ENCODE measurements at regions not wholly inside any gene's neighbourhood (a gene's known extent, or its start where the extent isn't known, plus 50 kb on each side); places are given as distances from the start of the nearest gene placed in this dataset.

DNA sequence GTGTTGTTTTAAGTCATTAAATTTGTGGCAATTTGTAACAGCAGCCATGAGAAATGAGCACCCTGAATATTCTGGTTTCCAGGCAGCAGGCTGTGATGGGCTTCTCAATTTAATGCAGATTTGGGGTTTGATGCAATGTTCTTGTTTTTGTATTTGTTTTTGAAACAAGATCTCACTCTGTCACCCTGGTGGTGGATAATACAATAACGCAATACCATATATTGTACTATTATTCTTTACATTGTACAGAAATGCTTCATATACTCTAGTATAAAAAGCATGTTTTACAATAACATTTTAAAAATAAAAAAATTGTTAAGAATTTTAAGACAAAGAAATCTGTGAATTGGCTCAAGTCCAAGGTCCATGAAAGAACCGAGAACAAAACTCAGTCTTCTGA lies 129.1 kb downstream of the USP46 start:
- TF ChIP-seq, protein P1, sequence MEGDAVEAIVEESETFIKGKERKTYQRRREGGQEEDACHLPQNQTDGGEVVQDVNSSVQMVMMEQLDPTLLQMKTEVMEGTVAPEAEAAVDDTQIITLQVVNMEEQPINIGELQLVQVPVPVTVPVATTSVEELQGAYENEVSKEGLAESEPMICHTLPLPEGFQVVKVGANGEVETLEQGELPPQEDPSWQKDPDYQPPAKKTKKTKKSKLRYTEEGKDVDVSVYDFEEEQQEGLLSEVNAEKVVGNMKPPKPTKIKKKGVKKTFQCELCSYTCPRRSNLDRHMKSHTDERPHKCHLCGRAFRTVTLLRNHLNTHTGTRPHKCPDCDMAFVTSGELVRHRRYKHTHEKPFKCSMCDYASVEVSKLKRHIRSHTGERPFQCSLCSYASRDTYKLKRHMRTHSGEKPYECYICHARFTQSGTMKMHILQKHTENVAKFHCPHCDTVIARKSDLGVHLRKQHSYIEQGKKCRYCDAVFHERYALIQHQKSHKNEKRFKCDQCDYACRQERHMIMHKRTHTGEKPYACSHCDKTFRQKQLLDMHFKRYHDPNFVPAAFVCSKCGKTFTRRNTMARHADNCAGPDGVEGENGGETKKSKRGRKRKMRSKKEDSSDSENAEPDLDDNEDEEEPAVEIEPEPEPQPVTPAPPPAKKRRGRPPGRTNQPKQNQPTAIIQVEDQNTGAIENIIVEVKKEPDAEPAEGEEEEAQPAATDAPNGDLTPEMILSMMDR (IDR thresholded peaks at IDR 0.05): no peak
- TF ChIP-seq POLR2A (IDR thresholded peaks at IDR 0.05) (no peak), EP300 (IDR thresholded peaks at IDR 0.05) (no peak)
